GM19023 (cell line): ENCODE measurements at regions not wholly inside any gene's neighbourhood (a gene's known extent, or its start where the extent isn't known, plus 50 kb on each side); places are given as distances from the start of the nearest gene placed in this dataset.

ENCODE experiments used
- ATAC-seq: cut with Tn5 transposase; IDR thresholded peaks from one replicate; pipeline ENCODE4 v1.9.1; 2021; ENCODE audit warnings: mild to moderate bottlenecking, moderate library complexity; ENCODE audit not compliant: unreplicated experiment

- no peak for ATAC-seq
Observed at GRCh38 chr15:95655089-95655607, 675.4 kb upstream of the NR2F2 start.

DNA sequence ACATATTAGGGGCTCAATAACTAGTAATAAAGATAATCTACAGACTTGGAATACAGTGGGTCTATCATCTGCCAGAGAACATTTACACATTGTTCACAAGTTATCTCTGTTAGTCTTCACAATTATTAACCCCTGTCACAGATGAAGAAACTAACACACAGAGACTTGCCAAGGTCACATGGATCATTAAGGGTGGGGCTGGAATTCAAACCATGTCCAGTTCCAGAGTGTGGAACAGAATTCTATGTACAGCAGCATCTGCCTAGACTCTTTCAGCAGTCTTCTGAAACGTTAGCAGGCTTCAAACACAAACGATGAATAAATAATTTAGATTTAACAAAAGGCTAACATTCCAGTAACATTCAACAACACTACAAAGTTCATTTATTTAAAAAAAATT lies 673.9 kb upstream of the NR2F2 start:
- ATAC-seq = no peak

DNA sequence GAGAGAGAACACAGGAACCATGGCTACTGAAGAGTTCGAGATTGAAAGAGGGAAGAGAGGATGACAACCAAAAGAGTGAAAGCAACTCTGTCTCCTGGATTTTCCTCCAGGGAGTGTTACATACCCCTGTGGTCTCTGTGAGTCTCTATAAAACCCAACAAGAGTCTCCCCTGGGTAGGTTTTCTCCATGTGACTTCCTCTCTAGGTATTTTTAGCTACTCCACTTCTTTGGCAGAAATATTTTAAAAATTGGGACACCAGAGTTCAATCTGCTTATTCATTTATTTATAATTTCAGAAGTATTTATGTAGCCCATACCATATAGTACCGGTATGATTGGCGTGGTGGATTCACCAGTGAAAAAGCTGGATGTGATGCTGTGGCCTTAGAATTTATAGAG lies 671.7 kb upstream of the NR2F2 start:
- ATAC-seq = no peak

GRCh38 chr15:95659656-95660055 lies 670.8 kb upstream of the NR2F2 start:
- ATAC-seq = no peak

DNA sequence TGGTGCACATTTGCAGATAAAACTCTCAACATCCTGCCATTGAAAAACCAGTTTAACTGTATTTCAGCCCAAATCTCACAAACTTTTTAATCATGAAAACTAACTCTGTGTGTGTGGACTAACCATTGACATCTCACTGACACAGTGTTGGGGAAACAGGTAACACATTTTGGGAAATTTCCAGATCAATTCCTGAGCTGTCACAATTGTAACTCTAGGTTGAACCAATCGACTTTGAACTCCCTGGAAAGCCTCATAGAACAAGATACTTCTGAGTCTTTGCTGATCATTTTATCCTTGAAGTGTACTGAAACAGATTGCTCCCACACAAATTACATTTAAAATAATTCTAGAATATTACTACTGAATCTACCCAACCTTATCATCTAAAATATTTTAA lies 667.9 kb upstream of the NR2F2 start:
- ATAC-seq = no peak

GRCh38 chr15:95663156-95664100 lies 667.1 kb upstream of the NR2F2 start:
- ATAC-seq = no peak

DNA sequence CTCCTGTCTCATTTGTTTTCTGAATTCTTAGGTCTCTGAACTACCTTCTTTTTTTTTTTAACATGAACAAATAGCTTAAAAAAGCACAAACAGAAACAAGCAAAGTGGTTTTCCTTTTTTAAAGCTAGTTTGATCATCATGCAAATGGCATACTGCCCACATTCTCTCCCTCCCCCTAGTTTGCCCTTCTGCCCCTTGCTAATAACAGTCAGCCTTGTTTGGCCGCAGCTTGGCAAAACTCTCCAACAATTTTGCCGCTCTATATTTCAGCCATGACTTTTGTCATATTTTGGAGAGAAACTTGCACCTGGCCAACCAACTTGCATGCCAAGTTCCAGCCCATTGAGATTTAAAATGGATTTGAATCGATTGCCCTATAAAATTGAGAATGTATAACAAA lies 666.0 kb upstream of the NR2F2 start:
- ATAC-seq = no peak

DNA sequence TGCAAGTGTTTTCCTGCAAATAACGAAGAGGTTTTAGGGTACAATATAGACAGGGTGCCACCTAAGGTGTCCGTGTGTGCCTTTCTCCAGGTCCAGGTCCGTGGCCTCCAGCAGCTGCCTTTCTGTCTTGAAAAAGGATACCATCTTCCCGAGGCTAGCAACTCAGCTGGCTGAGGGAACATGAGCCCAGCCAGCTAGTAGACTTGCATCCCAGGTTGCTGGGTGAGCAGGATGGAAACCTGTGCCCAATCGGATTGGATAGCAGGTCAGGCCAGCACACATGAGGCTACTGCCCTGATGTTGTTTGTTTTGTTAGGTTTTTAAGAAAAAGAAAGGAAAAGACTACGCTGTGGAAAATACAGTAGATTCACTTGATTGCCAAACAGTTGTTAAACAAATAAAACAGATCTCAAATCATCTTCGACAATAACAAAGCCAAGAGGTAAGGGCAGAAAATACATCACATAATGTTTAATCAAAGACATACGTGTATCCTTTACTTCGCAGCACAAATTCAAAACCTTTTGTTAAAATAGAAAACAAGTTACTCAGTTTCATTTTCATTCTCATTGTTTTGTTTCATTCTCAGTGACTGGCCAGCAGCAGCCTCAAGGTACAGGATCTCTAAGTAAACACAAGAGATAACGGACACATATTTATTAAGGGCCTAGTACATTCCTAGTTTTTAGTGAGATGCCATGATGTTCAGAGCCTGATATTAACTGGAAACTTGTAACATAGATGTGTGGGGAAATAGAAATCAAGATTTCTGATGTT lies 661.2 kb upstream of the NR2F2 start:
- ATAC-seq = no peak

DNA sequence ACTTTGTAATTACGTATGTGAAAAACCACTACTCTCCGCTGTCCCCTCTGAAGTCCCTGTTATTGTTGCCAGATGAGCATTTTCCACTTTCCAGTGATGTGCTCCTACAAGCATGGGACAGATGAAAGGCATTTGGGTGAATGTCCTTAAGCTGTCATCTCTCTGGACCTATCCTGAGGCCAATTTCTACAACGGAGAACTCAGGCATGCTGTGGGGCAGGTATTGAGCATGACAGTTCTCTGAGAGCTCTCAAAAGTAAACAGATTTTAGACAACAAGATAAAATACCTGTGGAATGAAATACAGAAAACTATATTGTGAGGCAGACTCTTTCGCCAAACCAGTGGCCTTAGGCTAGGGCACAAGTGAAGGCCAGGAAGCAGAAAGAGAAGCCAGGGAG lies 656.5 kb upstream of the NR2F2 start:
- ATAC-seq = no peak

- ATAC-seq = no peak
Observed at GRCh38 chr15:95676500-95676899, 654.0 kb upstream of the NR2F2 start.

DNA sequence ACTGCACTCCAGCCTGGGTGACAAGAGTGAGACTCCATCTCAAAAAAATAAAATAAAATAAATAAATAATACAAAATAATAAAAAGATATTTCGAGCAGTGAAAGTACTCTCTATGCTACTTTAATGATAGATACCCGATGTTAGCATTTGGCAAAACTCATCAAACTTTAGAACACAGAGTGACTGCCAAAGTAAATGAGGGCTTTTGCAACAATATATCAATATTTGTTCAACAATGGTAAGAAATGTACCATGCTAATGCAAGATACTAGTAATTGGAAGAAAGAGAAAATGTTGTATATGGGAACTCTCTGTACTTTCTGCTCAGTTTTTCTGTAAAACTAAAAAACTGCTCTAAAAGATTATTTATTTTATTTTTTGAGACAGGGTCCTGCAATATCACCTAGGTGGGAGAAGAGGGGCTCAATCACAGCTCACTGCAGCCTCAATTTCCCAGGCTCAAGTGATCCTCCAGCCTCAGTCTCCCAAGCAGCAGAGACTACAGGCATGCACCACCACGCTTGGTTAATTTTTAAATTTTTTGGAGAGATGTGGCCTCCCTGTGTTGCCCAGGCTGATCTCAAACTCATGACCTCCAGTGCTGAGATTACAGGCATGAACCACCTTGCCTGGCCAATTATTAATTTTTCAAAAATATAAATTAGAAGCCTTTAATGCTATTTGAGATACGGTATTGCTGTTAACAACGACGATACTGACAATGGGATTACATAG lies 650.5 kb upstream of the NR2F2 start:
- ATAC-seq = no peak

DNA sequence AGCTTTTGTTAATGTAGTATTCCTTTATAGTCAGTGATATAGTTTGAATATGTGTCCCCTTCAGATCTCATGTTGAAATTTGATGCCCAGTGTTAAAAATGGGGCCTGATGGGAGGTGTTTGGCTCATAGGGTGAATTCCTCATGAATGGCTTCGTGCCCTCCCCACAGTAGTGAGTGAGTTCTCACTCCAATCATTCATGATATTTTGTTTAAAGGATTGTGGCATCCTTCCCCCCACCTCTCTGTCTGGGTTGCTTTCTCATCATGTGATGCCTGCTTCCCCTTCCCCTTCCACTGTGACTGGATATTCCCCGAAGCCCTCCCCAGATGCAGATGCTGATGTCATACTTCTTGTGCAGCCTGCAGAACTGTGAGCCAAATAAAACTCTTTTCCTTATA lies 649.8 kb upstream of the NR2F2 start:
- no peak for ATAC-seq

DNA sequence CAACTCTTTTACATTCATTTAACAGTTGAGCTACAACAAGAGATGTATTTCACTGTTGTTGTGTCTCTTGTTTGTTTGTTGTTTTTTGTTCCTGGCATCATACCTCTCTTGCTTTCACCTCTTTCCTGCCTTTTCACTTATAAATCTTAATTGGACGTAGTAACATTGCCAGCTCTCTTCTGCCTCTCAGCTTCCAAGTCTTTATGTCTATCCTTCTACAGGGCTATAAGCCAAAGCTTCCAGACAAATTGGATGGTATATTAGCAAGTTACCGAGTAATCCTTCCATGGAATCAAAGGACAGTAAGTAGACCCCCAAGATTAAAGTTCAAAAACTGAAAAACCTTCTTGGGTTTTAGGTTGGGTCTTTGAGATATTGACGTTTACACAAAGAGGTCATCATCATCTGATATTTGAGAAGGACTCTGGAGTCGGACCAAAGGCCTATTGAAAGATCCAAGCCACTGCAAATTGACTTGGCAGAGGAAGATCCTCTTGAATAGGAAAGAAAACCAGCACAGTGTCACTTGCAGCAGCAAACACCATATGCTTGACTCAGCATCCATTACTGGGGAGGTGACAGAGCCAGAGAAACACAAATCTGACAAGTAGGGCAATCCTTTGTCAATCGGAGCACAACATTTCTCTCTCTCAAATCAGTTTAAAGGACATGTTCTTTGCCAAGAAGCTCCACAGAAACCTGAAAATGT lies 648.5 kb upstream of the NR2F2 start:
- ATAC-seq = no peak

GRCh38 chr15:95684126-95684525 lies 646.4 kb upstream of the NR2F2 start:
- no peak for ATAC-seq

DNA sequence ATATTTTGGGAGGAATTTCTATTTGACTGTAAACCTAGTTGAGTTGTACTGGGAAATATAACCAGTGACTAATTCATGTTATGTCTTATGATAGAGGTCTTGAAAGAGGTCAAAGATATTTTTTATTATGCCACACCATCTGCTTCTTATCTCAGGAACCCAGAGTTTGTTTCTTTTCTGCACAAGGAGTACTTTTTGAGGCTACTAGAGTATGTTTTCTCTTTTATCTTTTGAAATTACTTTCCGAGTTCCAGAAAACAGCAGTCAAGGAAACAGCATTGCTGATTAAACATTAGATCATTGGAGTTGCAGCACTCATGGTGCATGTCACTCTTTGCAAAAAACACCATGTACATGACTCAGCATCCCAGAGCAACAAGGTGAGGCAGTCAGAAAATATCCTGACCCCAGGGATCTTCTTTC lies 645.8 kb upstream of the NR2F2 start:
- no peak for ATAC-seq

GRCh38 chr15:95687061-95687460 lies 643.4 kb upstream of the NR2F2 start:
- ATAC-seq = no peak

DNA sequence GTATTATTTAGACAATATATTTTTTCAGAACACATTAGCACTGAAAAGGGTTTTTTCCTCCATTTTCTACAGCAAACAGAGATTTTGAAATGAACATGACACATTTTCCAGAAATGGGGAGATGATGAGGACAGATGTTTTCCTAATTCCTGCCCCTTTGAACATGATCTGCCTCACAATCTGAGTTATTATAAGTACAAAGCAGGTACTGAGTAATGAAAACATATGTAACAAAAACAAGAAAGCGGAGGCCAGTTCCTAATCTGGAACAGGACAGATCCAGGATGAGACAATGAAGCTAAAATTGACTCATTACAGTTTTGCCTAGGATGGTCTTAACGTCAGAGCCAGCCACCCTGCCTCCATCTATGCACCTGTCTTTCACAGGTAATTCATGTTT lies 642.8 kb upstream of the NR2F2 start:
- no peak for ATAC-seq

DNA sequence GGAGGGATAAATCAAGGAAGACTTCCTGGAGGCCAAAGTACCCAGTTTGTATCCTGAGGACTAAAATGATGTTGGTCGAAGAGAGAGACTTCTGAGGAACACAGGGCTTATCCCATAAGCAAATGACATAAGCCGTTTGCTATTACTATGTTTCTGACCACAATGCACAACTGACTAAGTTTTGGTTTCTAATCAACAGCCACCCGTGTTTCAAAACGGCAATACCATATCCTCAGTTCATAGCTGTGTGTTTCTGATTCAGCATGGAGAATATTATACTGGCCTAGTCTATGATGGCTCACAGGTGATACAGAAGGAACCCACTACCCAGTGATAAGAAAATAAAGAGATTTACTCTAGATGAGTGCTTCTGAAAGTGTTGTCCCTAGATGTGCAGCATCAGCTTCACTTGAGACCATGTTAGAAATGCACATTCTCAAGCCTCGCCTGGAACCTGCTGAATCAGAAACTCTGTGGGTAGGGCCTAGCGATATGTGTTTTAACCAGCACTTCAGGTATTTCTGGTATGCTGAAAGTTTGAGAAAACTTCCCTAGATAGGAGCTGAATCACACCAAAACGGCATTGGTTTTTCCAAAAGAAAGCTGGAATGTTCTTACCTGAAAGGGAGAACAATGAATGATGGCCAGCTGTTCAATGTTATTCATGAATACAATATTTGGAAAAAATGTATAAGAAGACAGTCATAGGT lies 639.7 kb upstream of the NR2F2 start:
- ATAC-seq = no peak

DNA sequence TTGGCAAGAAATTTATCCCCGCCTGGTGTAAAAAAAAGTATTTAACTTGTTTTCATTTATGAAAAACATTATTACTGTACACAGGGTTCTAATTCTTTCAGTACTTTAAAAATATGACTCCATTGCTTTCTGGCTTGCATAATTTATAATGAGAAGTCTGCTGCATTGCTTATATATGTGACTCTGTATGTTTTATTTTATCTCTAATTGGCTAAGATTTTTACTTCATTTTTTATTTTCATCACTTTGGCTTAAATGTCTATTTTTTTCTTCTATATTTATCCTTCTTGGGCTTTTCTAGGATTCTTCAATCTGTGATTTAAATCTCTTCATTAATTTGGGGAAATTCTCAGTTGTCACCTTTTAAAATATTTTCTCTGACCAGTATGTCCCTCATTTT lies 636.6 kb upstream of the NR2F2 start:
- ATAC-seq = no peak

GRCh38 chr15:95698230-95698629 lies 632.3 kb upstream of the NR2F2 start:
- ATAC-seq = no peak
